OCI-LY3 (cell line): ENCODE measurements at regions not wholly inside any gene's neighbourhood (a gene's known extent, or its start where the extent isn't known, plus 50 kb on each side); places are given as distances from the start of the nearest gene placed in this dataset.

Experiments used
- CTCF ChIP-seq: fragments of 200-600, 300-600 bp; sonication (generic); IDR thresholded peaks from 2 replicates; pipeline ENCODE4 v1.5.1; 2014; ENCODE audit warnings: antibody characterized with exemption, low read length, low read depth
- EZH2phosphoT487 ChIP-seq: fragments of 200-600 bp; shearing (Covaris generic); IDR thresholded peaks from 2 replicates; pipeline ENCODE4 v1.6.1; 2018; ENCODE audit warnings: antibody characterized with exemption, mixed run types, low read depth

GRCh38 chr17:36813957-36814563 is 123.2 kb upstream of the LHX1 start:
- TF ChIP-seq CTCF: no peak
- TF ChIP-seq EZH2phosphoT487: no peak
